Activated CD4-positive, alpha-beta T cell treated with anti-CD3 and anti-CD28 coated beads for 4 hours (primary cell): ENCODE measurements at regions not wholly inside any gene's neighbourhood (a gene's known extent, or its start where the extent isn't known, plus 50 kb on each side); places are given as distances from the start of the nearest gene placed in this dataset.
"Not testable (repeated sequence)": the region's sequence is repeated elsewhere in the genome, so short reads cannot be mapped to it uniquely, and the experiment has no call there.

Experiments used
- DNase-seq, 2 donors: peaks; one replicate each; pipeline ENCODE4 v3.0.0-alpha.2; 2020

DNA sequence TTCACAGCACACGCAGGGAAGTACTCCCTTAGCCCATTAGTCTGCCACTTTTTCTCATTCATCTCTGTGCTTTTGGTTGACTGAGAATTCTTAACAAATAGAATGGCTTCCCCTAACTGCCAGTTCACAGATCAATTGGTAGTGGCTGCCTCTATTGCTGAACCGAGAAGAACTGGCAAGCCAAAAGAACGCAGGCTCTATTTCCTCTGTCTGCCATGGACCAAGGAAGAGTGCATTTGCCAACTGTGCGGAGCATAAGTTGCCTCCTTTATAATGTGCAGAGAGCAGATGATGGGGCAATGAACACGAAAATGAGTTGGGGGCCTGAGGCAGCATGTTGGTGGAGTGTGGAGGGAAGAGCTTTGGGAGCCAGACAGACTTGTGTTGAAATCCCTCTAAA lies 483.1 kb upstream of the CAMK1G start:
- DNase-seq: no peak

DNA sequence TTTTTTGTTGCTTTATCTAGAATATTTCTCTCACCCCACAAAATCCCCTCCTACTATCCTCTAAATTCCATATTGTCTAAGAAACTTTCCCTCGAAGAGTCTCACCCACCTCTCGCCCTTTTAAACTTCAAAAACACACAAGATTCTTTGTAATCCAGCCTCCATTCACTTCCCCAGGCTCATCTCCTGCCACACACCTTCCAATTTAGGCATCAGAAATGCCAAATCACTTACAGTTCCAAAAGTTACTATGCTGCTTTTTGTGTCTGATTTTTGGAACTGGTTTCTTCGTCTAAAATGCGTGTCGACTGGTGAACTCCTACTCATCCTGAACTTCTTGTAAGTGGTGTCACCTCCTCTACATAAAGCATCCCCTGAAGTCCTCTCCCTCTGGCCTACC lies 482.4 kb upstream of the CAMK1G start:
- no peak for DNase-seq

DNA sequence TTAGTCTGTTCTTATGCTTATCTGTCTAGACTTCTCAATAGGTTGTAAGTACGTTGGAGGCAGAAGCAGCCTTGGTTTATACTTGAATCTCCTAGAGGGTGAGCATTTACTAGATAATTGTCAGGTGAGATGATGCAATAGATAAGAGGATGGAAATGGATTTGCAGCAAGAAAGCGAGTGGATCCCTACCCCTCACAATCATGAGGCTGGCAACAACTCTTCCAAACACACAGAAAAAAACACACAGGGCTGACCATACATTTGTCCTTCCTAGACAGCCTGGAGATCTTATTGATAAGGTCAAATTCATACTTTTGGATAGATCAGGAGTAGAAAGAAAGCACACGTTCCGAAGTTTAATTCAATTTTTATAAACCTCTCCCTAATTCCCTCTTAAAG lies 481.4 kb upstream of the CAMK1G start:
- DNase-seq: no peak

DNA sequence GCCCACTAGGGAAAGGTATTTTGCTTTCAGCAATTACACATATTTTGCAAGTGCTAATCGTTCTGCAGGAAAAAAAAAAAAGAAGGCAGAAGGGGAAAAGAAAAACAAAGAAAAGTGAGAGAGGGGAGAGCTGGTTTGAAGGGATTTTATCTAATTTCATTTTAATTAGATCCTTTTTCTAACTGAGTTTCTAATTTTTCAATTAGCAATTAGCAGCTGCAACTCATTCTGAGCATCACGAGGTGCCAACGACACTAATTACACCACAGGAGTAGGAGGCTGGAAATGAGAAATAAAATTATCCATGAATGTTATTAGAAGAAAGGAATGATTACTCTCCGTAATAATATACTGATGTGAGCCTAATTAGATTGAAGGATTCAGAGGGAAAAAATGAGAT lies 481.0 kb upstream of the CAMK1G start:
- no peak for DNase-seq

DNA sequence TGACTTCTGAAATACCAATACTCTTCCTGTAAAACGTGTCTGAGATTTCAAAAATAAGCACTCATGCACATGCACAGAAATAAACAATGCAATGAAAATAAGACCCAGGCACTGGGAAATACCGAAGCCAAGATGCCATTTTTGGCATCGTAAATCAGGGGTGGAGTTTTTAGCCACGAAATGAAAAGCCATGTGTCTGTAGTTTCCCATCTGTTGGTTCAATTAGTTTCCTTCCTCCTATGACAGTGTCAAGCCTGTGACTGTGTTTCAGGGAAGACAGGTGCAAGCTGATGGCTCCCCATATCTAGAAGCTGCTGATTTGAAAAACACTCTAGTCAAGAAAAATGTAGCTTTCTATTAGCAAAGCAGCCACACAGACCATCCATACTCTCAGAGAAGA lies 480.4 kb upstream of the CAMK1G start:
- no peak for DNase-seq

DNA sequence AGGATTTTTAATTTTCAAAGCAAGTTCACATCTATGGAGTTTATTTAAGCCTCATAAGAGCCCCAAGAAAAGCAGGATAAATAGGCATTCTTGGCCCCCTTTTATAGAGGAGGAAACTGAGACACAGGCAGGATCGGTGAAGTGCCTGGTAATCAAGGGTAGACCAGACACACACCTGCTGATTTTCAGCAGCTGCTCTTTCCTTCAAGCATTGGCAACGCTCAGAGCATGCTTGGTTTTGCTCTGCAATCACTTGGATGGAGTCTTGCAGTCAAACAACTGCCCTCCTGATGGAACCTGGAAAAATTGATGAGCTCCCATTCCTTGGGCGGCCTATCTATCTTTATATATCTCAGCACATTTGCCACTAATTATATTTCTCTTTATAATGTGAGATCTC lies 478.9 kb upstream of the CAMK1G start:
- no peak for DNase-seq

DNA sequence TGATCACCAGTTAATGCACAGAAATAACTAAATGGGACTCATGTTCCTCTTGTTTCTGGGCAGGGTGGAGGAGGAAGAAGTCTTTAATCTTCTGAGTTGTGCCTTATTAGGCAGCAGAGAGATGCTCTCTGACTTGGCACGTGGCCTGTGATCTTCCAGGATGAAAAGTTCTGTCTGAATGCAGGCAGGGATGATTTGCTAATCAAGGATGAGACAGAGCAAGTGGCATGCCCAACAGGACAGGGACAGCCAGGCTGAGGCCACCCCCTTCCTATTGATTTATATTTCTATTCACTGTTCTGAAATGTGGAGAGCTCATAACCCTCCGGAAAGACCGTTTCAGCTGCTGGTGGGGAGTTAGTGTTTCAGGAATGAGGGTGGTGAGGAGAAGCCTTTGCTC lies 477.8 kb upstream of the CAMK1G start:
- no peak for DNase-seq

DNA sequence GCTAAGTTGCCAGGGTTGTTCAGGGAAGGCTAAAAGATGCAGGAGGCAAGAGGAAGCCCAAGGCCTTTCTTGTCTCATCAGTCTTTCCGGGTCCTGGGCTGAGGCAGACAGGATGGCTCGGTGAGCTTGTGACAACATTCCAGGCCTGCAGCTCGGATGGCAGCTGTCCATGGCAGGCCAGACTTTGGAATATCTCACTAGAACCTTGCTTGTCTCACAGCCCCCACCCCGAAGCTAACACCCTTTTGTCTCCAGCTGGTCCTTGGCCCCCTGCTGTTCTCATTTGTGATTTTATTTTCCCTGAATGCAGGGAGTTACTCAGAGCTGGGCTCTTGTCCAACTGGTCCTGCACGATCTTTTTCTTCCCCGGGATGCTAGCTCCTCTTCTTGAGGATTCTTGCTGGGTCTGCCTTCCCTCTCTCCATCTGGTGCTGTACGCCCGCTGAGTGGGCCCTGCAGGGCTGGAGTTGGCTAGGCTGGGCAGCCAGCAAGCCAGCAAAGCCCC lies 477.2 kb upstream of the CAMK1G start:
- no peak for DNase-seq

DNA sequence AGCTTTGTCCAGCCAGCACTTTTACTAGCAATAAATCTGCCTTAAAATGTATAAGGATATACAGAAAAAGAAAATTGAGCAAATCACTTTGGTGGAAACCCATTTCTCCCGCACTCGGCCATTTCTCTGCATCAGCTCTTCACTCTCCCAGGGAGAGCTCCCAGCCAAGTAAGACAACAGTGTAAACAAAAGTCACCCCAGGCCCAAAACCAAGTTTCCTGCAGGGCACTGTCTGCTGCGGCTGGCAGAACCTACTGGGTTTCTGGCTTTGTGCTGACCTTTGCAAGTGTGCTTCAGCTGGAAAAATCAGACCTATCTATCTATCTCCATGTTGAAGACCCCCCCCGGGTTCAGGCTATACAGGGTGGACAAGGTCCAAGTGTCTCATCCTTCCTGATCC lies 476.7 kb upstream of the CAMK1G start:
- no peak for DNase-seq

DNA sequence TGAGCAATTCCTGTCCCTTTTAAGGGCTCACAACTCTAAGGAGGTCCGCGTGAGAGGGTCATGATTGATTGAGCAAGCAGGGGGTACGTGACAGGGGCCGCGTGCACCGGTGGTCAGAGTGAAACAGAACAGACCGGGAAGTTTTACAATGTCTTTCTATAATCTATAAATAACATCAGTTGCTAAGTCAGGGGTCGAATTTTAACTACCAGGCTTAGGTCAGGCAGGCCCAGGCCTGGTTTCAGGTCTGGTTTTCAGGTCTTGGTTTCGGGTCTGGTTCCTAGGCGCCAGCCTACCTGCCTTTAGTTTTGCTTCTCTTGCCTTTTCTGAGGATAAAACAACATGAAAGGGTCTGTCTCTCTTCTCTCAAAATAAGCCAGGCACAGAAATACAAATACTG lies 476.0 kb upstream of the CAMK1G start:
- no peak for DNase-seq

DNA sequence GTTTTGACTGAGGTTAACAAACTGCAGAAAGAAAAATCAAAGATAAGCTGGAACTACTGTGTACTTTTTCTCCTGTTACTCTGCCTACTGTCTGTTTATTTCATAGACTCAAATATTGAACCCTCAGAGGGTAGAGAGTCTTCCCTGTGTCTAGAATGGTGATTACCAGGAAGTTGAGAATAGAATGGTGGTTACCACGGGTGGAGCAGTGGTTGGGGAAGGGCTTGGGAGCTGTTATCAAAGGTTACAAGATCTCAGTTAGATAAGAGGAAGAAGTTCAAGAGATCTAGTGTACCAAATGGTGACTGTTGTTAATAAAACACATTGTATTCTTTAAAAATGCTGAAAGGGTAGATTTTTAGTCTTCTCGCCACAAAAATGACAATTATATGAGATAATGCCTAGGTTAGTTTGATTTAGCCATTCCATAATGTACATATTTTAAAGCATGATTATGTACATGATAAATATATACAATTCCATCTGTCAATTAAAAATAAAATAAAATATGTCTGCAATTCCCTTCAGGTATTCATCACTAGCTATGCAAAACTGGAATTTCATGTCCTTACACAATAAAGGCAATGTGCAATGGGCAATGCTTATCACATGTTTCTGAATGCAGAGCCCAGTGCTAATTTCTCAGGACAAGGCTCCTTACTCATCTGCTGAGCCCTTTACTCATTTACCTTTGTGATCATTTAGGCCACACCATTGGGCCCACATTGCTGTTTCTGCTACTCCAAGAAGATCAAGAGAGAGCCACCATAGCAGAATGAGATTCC lies 474.3 kb upstream of the CAMK1G start:
- no peak for DNase-seq

DNA sequence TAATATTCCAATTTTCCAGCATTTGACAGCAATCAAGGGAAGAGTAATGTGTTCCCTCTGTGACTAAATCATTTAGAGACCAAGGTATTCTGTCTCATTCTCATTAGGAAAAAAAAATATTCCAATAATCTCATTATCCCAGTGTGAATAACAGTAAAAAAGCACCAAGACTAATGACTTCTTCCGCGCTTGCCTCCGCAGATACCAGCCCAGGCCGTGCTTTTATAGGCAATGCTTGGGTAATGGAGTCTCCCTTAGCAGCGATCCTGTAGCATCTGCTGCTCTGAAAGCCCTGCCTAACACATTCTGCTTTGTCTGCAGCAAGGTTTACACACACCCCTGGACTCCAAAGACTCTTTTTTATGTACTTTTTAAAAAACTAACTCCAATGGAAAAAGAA lies 470.0 kb upstream of the CAMK1G start:
- DNase-seq: no peak

DNA sequence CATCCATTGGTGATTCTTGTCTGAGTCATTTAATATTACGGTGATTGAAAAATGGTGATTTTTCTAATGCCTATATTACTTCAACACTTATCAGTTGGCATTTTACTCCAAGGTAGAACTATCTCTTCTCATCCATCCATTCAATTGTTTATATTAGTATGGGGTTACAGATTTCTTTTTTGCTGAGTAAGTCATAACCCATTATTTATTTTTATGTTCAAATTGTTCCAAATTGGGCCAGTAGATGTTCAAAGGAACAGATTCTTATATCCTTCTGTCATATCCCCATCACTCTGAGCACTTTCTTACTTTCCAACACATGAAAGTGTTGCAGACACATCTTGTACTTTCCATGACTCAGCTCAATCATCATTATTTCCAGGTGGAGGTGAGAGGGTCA lies 466.8 kb upstream of the CAMK1G start:
- no peak for DNase-seq

DNA sequence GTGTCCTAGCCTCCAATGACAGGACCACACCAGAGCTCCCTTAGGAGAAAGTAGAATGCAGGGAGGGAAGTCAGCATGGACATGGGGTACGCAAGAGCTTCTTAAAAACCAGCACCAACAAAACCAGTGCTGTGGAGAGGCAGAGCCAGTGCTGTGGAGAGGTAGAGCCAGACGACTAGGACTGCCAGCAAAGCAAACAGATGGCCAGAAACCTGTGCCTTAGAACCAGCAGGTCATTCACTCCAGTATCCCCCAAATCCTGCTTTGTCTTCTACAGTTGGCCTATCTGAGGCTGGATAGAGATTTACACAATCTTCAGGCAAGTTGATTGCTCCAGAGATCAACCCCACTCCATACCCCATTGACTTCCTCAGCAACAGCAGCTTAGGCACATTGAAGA lies 459.9 kb upstream of the CAMK1G start:
- DNase-seq: no peak

DNA sequence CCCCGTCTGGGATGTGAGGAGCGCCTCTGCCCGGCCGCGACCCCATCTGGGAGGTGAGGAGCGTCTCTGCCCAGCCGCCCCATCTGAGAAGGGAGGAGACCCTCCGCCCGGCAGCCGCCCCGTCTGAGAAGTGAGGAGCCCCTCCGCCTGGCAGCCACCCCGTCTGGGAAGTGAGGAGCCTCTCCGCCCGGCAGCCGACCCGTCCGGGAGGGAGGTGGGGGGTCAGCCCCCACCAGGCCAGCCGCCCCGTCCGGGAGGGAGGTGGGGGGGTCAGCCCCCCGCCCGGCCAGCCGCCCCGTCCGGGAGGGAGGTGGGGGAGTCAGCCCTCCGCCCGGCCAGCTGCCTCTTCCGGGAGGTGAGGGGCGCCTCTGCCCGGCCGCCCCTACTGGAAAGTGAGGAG lies 454.4 kb upstream of the CAMK1G start:
- DNase-seq: not testable (repeated sequence)

DNA sequence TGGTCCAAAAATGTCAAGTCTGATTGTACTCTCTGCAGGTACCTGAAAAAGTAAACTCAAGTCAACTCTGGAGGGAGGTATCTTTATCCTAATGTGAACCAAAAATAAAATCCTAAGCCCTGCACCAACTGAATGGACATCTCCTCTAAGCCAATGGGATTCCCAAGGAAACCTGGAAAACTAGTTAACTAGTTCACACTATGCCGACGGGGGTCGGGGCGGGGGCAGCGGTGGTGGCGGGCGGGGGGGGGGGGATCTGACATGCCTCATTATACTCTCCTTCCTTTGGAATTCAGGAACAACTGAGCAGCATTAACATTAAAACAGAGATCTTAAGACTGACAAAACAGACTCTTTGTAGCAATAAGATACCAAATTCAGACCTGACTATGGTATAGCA lies 452.6 kb upstream of the CAMK1G start:
- no peak for DNase-seq

DNA sequence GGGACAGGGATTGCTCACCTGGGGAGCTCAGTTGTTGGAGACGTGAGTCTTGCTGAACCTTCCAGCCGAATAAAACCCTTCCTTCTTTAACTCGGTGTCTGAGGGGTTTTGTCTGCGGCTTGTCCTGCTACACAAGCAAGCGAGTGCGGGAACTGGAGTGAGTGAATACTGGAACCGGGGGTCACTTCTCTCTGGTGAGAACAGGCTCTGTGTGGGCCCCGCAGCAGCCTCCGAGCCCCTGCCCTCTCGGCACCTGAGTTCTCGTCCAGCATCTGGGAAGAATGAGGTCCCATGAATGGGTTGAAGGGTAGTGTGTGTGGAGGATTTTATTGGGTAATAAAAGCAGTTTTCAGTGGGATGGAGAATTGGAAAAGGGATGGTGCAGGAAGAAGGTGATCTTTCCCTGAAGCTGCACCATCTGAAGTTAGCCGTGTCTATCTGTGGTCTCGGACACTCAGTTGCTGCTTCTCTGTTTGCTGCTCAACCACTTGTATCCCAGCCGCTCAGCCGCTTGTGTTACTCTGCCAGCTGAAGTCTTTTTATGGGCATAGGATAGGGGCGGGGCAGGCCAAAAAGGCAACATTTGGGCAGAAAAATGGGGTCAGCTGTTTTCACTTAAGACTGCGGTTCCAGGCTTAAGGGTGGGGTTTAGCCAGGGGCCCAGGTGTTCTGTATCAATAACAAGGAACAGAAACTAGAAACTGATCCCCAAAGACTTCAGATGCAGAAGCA lies 450.6 kb upstream of the CAMK1G start:
- DNase-seq: no peak

DNA sequence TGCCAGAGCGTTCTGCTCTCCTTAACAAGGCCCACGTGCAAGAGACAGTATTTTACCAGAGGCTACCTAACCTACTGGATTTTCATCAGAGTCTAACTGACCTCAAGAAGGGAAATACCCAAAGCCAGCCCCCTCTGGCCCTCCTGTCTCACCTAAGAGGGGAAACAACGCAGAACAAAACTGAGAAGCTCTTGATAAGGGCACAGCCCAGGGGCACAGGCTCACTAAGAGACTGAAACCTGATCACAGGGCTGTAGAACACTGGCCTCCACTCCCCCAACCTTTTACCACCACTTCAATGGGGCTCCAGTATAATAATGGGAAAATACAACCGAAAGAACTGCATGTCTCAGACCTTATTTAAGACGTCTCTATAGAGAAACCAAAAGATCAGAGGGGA lies 449.5 kb upstream of the CAMK1G start:
- no peak for DNase-seq

DNA sequence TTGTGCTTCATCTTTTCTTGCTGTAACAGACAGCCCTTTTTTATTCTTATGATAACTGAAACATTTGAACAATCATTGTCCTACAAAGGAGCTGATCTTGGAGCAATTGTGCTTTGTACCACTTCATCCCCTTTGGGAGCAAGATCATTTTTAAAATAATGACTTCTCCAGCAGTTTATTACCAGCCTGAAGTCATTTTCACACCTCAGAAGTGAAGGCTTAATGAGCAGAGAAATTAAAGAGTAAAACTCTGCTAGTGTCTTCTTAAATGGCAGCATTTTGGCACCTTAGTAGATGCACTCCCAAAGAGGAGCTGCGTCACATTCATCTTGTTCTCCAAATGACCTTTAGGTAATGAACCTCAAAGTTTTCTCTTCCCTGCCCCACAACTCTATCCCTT lies 439.6 kb upstream of the CAMK1G start:
- DNase-seq: no peak

DNA sequence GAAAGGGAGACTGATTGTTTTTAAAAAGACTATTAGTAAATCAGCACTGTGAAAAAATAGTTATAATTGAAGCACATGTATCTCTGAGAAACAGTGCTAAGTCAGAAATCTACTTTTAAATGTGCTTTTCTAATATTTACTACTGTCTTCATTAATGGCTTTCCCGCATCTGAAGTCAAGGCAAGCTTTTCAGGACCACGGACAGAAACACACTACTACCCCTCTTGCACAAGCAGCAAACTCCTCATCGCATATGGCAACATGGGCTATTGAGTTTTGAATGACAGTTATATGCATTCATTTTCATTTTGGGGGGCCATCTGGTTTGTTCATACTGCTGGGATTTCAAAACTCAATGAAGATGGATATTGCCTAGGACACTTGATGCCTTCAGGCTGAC lies 433.4 kb upstream of the CAMK1G start:
- DNase-seq: no peak

DNA sequence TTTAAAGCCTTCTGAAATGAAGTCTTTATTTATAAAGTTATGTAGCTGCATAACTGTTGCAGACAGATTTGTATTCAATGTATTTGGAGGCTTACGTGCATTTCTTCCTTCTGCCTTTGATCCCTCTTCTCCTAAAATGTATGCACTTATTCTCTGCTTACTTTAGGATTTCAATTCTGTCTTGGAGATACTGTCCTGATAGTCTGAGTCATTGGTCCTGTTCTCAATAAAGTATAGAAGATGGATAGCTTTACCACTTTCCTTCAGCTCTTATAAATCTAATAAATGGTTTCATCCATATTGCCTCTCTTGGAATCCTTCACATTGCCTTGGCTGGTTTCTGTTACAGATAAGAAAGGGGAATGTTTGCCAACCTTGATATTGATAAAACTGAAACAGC lies 430.1 kb upstream of the CAMK1G start:
- DNase-seq: no peak

DNA sequence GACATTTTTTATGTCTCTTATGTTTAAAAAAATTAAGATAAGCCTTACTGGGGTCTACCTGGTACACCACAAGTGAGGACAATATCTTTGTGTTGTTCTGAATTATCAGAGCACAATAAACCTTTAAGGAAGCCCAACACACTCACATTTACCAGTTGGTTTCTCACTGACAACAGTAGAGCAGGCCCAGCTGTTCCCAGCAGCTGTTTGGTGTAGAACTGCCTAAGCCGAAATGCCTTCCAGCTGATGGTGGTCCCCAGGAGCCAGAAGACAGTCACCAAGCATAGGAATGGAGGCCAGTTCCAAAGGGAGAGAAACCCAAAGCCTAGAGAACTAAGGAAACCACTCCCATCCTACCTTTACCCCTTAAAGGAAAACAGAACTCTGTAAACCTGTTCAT lies 428.6 kb upstream of the CAMK1G start:
- DNase-seq: no peak

DNA sequence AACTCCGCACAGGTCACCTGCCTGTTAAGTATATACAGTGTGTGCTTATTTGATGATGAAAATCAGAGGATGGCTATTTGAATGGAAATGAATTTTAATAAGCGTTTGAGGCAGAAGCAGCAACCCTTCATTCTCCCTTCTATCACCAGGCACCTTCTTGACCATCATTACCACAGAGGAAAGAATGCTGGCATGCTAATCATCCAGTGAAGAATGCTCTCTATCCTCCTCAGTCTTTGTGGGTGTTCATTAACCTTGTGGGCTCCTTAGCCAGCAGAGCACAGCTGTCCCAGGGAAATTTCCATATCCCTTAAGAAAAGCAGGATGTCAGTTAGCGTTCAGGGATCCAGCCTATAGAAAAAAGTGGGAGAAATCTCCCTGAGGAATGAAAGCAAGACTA lies 428.0 kb upstream of the CAMK1G start:
- DNase-seq: no peak

DNA sequence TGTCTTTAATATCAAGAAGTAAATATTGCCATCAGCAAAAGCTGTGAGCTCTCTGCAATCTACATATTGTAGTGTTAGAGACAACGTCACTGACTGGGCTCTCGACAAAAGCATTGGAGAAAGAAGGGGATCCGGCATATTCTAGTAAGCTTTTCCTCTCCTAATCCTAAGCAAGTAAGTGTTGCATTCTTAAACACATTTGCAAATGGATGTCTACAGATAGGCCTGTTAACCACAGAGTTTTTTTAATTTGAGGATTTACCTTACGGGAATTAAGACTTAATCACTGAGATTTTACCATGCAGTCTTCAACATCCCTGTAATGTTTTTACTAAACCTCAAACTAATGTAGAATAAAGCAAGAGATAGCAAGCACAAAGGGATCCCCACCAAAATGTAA lies 426.5 kb upstream of the CAMK1G start:
- DNase-seq: no peak
